A673 (cell line): ENCODE measurements at regions not wholly inside any gene's neighbourhood (a gene's known extent, or its start where the extent isn't known, plus 50 kb on each side); places are given as distances from the start of the nearest gene placed in this dataset.

Experiments used
- BruUV-seq: library from RNA; stranded (reverse); fragments of 400-500 nt; replicated peaks from 2 replicates; lab custom pipeline; 2021; lab: Mats Ljungman, UMichigan
- CTCF ChIA-PET: fragments of 300-600 bp; sonication (Branson Sonifier 250); formaldehyde crosslinking; loops from one replicate; lab custom pipeline; 2022; ENCODE audit warnings: antibody characterized with exemption; lab: Charles Lee
- POLR2A ChIA-PET: fragments of 300-600 bp; sonication (Branson Sonifier 250); formaldehyde crosslinking; loops from one replicate; lab custom pipeline; 2022; ENCODE audit warnings: antibody characterized with exemption; ENCODE audit not compliant: low non-redundant PET; lab: Charles Lee
- DNase-seq: peaks from one replicate; pipeline ENCODE4 v3.0.0-alpha.2; 2015; ENCODE audit warnings: low spot score
- H3K27ac ChIP-seq: fragments of 200-600 bp; sonication (generic); 2 replicates; pipeline ENCODE4 v1.5.1; 2016; ENCODE audit warnings: mixed run types, low read depth, mild to moderate bottlenecking, mixed read lengths, antibody characterized with exemption, low read length; ENCODE audit not compliant: poor library complexity, severe bottlenecking
- H3K27me3 ChIP-seq: fragments of 200-600 bp; sonication (generic); replicated peaks from 2 replicates; pipeline ENCODE4 v1.6.1; 2017; ENCODE audit warnings: mixed run types, low read depth, mild to moderate bottlenecking, mixed read lengths, antibody characterized with exemption, low read length; ENCODE audit not compliant: insufficient read depth, poor library complexity
- H3K36me3 ChIP-seq: fragments of 200-600 bp; sonication (generic); 2 replicates; pipeline ENCODE4 v1.6.1; 2016; ENCODE audit warnings: mixed run types, mild to moderate bottlenecking, mixed read lengths, antibody characterized with exemption, low read length; ENCODE audit not compliant: insufficient read depth, poor library complexity, severe bottlenecking
- H3K4me1 ChIP-seq: fragments of 200-600 bp; sonication (generic); 2 replicates; pipeline ENCODE4 v1.6.1; 2017; ENCODE audit warnings: mixed run types, mild to moderate bottlenecking, mixed read lengths, antibody characterized with exemption, low read length; ENCODE audit not compliant: insufficient read depth, poor library complexity, severe bottlenecking
- H3K4me3 ChIP-seq: fragments of 200-600 bp; sonication (generic); 2 replicates; pipeline ENCODE4 v1.5.1; 2016; ENCODE audit warnings: low read depth, mixed run types, mild to moderate bottlenecking, mixed read lengths, low read length; ENCODE audit not compliant: poor library complexity, severe bottlenecking
- H3K9me3 ChIP-seq: fragments of 200-600 bp; sonication (generic); 2 replicates; pipeline ENCODE4 v1.6.1; 2016; ENCODE audit warnings: mixed run types, low read depth, mild to moderate bottlenecking, mixed read lengths, antibody characterized with exemption, low read length; ENCODE audit not compliant: poor library complexity, severe bottlenecking
- CTCF ChIP-seq: fragments of 300-800, 200-600 bp; sonication (generic); conservative IDR thresholded peaks from 2 replicates; pipeline ENCODE4 v1.5.1; 2017; ENCODE audit warnings: low read depth, mild to moderate bottlenecking, antibody characterized with exemption, low read length, moderate library complexity, mixed read lengths
- EZH2 ChIP-seq: fragments of 200-600 bp; sonication (generic); IDR thresholded peaks from 2 replicates; pipeline ENCODE4 v1.6.1; 2017; ENCODE audit warnings: borderline replicate concordance, low read depth, mild to moderate bottlenecking, mixed read lengths, antibody characterized with exemption, low read length; ENCODE audit not compliant: poor library complexity, severe bottlenecking
- intact Hi-C: fragments of 100-400 bp; cut with micrococcal nuclease; formaldehyde crosslinking; loops from one replicate; pipeline ENCODE4 v1.10.0; 2022; ENCODE audit not compliant: unreplicated experiment

GRCh38 chr5:67807439-67807888 lies 408.1 kb upstream of the PIK3R1 start:
- POLR2A ChIA-PET: no interaction called here

GRCh38 chr5:67806654-67807438 lies 408.7 kb upstream of the PIK3R1 start:
- DNase-seq: no peak
- ChIA-PET CTCF (no interaction called here), POLR2A (no interaction called here)
- H3K27me3 ChIP-seq: no peaks in the 10 kb centered on the region
- intact Hi-C loops: no loop called here
- no peaks in the 10 kb centered on the region for H3K9me3 ChIP-seq
- H3K4me3 ChIP-seq: no peak overlapping the region
- no TSS peak for BruUV-seq
- H3K36me3 ChIP-seq: no peaks in the 10 kb centered on the region
- no peak overlapping the region for H3K27ac ChIP-seq
- no peaks in the 10 kb centered on the region for H3K4me1 ChIP-seq
- TF ChIP-seq CTCF (no peak), EZH2 (no peak)

More at GRCh38 chr5:67807439-67807888, 408.1 kb upstream of the PIK3R1 start:
- Histone ChIP-seq H3K27ac (no peak overlapping the region), H3K36me3 (no peaks in the 10 kb centered on the region), H3K4me1 (no peaks in the 10 kb centered on the region), H3K4me3 (no peak overlapping the region), H3K9me3 (no peaks in the 10 kb centered on the region), H3K27me3 (no peaks in the 10 kb centered on the region)
- intact Hi-C loops: no loop called here
- DNase-seq: no peak
- TF ChIP-seq EZH2 (no peak), CTCF (no peak)
- CTCF ChIA-PET: no interaction called here
- no TSS peak for BruUV-seq

GRCh38 chr5:67805666-67806348 lies 409.7 kb upstream of the PIK3R1 start:
- no TSS peak for BruUV-seq
- POLR2A ChIA-PET: no interaction called here
- no peak overlapping the region for H3K4me3 ChIP-seq
- intact Hi-C loops: no loop called here
- DNase-seq: no peak
- H3K36me3 ChIP-seq: no peaks in the 10 kb centered on the region
- no peak overlapping the region for H3K27ac ChIP-seq
- CTCF ChIA-PET: no interaction called here
- no peaks in the 10 kb centered on the region for H3K9me3 ChIP-seq
- H3K4me1 ChIP-seq: no peaks in the 10 kb centered on the region
- no peaks in the 10 kb centered on the region for H3K27me3 ChIP-seq
- TF ChIP-seq CTCF: no peak
- TF ChIP-seq EZH2: no peak
